ENCODE measurements at regions not wholly inside any gene's neighbourhood (a gene's known extent, or its start where the extent isn't known, plus 50 kb on each side); places are given as distances from the start of the nearest gene placed in this dataset.

GRCh38 chr15:95503107-95503506 is 827.4 kb upstream of the NR2F2 start:
- H3K4me2 ChIP-seq (ENCODE audit: insufficient read depth, low read length) = no peak overlapping the region
- no peaks in the 10 kb centered on the region for H3K79me2 ChIP-seq (ENCODE audit: insufficient read depth, low read length)
- no peaks in the 10 kb centered on the region for H3K9me3 ChIP-seq (ENCODE audit: insufficient read depth, low read length, severe bottlenecking)
- no peaks in the 10 kb centered on the region for H3K27me3 ChIP-seq (ENCODE audit: insufficient read depth, low read length, poor library complexity)
- H3K4me3 ChIP-seq (ENCODE audit: low read depth in 1 of 2, low read length in 2 of 2) = no peak overlapping the region
- no peaks in the 10 kb centered on the region for H4K20me1 ChIP-seq (ENCODE audit: insufficient read depth, low read length)
- no peak overlapping the region for H2AFZ ChIP-seq (ENCODE audit: low read depth, low read length)
- TF ChIP-seq EZH2 (IDR thresholded peaks at IDR 0.05; ENCODE audit: borderline replicate concordance, low read depth, low read length, severe bottlenecking) = no peak
- TF ChIP-seq, protein P1, sequence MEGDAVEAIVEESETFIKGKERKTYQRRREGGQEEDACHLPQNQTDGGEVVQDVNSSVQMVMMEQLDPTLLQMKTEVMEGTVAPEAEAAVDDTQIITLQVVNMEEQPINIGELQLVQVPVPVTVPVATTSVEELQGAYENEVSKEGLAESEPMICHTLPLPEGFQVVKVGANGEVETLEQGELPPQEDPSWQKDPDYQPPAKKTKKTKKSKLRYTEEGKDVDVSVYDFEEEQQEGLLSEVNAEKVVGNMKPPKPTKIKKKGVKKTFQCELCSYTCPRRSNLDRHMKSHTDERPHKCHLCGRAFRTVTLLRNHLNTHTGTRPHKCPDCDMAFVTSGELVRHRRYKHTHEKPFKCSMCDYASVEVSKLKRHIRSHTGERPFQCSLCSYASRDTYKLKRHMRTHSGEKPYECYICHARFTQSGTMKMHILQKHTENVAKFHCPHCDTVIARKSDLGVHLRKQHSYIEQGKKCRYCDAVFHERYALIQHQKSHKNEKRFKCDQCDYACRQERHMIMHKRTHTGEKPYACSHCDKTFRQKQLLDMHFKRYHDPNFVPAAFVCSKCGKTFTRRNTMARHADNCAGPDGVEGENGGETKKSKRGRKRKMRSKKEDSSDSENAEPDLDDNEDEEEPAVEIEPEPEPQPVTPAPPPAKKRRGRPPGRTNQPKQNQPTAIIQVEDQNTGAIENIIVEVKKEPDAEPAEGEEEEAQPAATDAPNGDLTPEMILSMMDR (IDR thresholded peaks at IDR 0.05; ENCODE audit: borderline replicate concordance, extremely low read depth, low read length, poor library complexity, severe bottlenecking) = no peak
- H3K36me3 ChIP-seq (ENCODE audit: insufficient read depth, low read length) = no peaks in the 10 kb centered on the region
- H3K9ac ChIP-seq (ENCODE audit: low read depth, low read length) = no peak overlapping the region
- DNase-seq (no peak), ATAC-seq (ENCODE audit: insufficient read depth, low read depth) (no peak)
- H3K27ac ChIP-seq (ENCODE audit: low read length) = no peak overlapping the region
- H3K4me1 ChIP-seq (ENCODE audit: insufficient read depth, low read length) = no peaks in the 10 kb centered on the region

GRCh38 chr15:95503640-95504225 is 826.8 kb upstream of the NR2F2 start:
- no peak overlapping the region for H3K4me3 ChIP-seq (ENCODE audit: low read depth in 1 of 2, low read length in 2 of 2)
- no peak overlapping the region for H3K9ac ChIP-seq (ENCODE audit: low read depth, low read length)
- no peak overlapping the region for H3K4me2 ChIP-seq (ENCODE audit: insufficient read depth, low read length)
- no peaks in the 10 kb centered on the region for H4K20me1 ChIP-seq (ENCODE audit: insufficient read depth, low read length)
- no peak for TF ChIP-seq EZH2 (IDR thresholded peaks at IDR 0.05; ENCODE audit: borderline replicate concordance, low read depth, low read length, severe bottlenecking)
- H3K79me2 ChIP-seq (ENCODE audit: insufficient read depth, low read length) = no peaks in the 10 kb centered on the region
- H3K27ac ChIP-seq (ENCODE audit: low read length) = no peak overlapping the region
- ATAC-seq (ENCODE audit: insufficient read depth, low read depth) (no peak), DNase-seq (no peak)
- no peak overlapping the region for H2AFZ ChIP-seq (ENCODE audit: low read depth, low read length)
- no peaks in the 10 kb centered on the region for H3K9me3 ChIP-seq (ENCODE audit: insufficient read depth, low read length, severe bottlenecking)
- H3K36me3 ChIP-seq (ENCODE audit: insufficient read depth, low read length) = no peaks in the 10 kb centered on the region
- H3K27me3 ChIP-seq (ENCODE audit: insufficient read depth, low read length, poor library complexity) = no peaks in the 10 kb centered on the region
- H3K4me1 ChIP-seq (ENCODE audit: insufficient read depth, low read length) = no peaks in the 10 kb centered on the region

DNA sequence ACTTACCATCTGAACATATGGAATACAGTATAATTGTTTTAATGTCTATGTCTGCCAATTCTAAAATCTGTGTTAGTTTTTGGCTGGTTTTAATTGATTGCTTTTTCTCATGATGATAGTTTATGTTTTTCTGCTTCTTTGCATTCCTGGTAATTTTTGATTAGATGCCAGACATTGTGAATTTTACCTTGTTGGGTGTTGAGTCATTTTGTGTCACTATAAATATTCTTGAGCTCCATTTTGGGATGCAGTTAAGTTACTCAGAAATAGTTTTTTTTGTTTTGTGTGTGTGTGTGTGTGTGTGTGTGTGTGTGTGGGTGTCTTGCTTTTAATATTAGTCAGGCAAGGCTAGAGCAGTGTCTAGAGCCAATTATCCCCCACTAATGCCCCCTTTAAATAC is 818.8 kb upstream of the NR2F2 start:
- no peaks in the 10 kb centered on the region for H3K36me3 ChIP-seq (ENCODE audit: insufficient read depth, low read length)
- H3K27ac ChIP-seq (ENCODE audit: low read length) = no peak overlapping the region
- DNase-seq (no peak), ATAC-seq (ENCODE audit: insufficient read depth, low read depth) (no peak)
- no peaks in the 10 kb centered on the region for H3K79me2 ChIP-seq (ENCODE audit: insufficient read depth, low read length)
- H3K27me3 ChIP-seq (ENCODE audit: insufficient read depth, low read length, poor library complexity) = no peaks in the 10 kb centered on the region
- H3K4me1 ChIP-seq (ENCODE audit: insufficient read depth, low read length) = no peaks in the 10 kb centered on the region
- TF ChIP-seq, protein P1 (IDR thresholded peaks at IDR 0.05; ENCODE audit: borderline replicate concordance, extremely low read depth, low read length, poor library complexity, severe bottlenecking) = no peak
- TF ChIP-seq EZH2 (IDR thresholded peaks at IDR 0.05; ENCODE audit: borderline replicate concordance, low read depth, low read length, severe bottlenecking) = no peak
- no peaks in the 10 kb centered on the region for H4K20me1 ChIP-seq (ENCODE audit: insufficient read depth, low read length)
- no peaks in the 10 kb centered on the region for H3K9me3 ChIP-seq (ENCODE audit: insufficient read depth, low read length, severe bottlenecking)
- no peak overlapping the region for H2AFZ ChIP-seq (ENCODE audit: low read depth, low read length)
- H3K4me3 ChIP-seq (ENCODE audit: low read depth in 1 of 2, low read length in 2 of 2) = no peak overlapping the region
- H3K4me2 ChIP-seq (ENCODE audit: insufficient read depth, low read length) = no peak overlapping the region
- H3K9ac ChIP-seq (ENCODE audit: low read depth, low read length) = no peak overlapping the region

GRCh38 chr15:95512906-95513305 is 817.6 kb upstream of the NR2F2 start:
- Histone ChIP-seq H3K27me3 (ENCODE audit: insufficient read depth, low read length, poor library complexity) (no peaks in the 10 kb centered on the region), H3K27ac (ENCODE audit: low read length) (no peak overlapping the region), H3K9ac (ENCODE audit: low read depth, low read length) (no peak overlapping the region), H4K20me1 (ENCODE audit: insufficient read depth, low read length) (no peaks in the 10 kb centered on the region), H3K4me2 (ENCODE audit: insufficient read depth, low read length) (no peak overlapping the region), H3K79me2 (ENCODE audit: insufficient read depth, low read length) (no peaks in the 10 kb centered on the region), H3K9me3 (ENCODE audit: insufficient read depth, low read length, severe bottlenecking) (no peaks in the 10 kb centered on the region), H3K4me3 (ENCODE audit: low read depth in 1 of 2, low read length in 2 of 2) (no peak overlapping the region), H3K36me3 (ENCODE audit: insufficient read depth, low read length) (no peaks in the 10 kb centered on the region), H2AFZ (ENCODE audit: low read depth, low read length) (no peak overlapping the region), H3K4me1 (ENCODE audit: insufficient read depth, low read length) (no peaks in the 10 kb centered on the region)
- no peak for ATAC-seq (ENCODE audit: insufficient read depth, low read depth)
- no peak for TF ChIP-seq EZH2 (IDR thresholded peaks at IDR 0.05; ENCODE audit: borderline replicate concordance, low read depth, low read length, severe bottlenecking)
- TF ChIP-seq, protein P1 (IDR thresholded peaks at IDR 0.05; ENCODE audit: borderline replicate concordance, extremely low read depth, low read length, poor library complexity, severe bottlenecking) = no peak
- DNase-seq = no peak
